B cell (primary cell): ENCODE measurements at regions not wholly inside any gene's neighbourhood (a gene's known extent, or its start where the extent isn't known, plus 50 kb on each side); places are given as distances from the start of the nearest gene placed in this dataset.

Experiments used
- EZH2 ChIP-seq: IDR thresholded peaks from 2 replicates; pipeline ENCODE4 v1.6.1; 2012; ENCODE audit warnings: borderline replicate concordance, low read depth, mild to moderate bottlenecking, moderate library complexity, low read length; ENCODE audit not compliant: insufficient read depth, poor library complexity, severe bottlenecking
- TF ChIP-seq, protein P1 (sequence below): fragments of 200-600 bp; IDR thresholded peaks from one replicate; pipeline ENCODE4 v1.8.0; 2022; ENCODE audit warnings: antibody characterized with exemption, mild to moderate bottlenecking

DNA sequence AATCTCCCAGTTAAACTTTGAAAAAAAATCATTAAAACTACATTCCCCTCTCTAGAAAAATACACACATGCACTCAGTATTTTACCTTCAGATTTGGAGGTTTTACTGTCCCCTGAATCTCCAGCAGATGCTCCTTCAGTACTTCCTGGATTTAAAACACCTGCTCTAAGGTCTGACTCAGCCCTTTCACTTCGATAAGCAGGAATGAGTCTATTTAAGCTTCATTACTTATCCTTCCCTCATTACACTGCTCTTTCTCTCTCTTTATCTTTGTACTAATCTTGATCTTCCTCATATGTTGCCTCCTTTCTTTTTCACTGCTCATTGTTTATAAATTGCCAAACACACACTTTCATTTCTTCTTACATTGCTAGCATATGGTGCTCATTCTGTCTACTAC lies 443.9 kb downstream of the DIPK2A start:
- TF ChIP-seq, protein P1, sequence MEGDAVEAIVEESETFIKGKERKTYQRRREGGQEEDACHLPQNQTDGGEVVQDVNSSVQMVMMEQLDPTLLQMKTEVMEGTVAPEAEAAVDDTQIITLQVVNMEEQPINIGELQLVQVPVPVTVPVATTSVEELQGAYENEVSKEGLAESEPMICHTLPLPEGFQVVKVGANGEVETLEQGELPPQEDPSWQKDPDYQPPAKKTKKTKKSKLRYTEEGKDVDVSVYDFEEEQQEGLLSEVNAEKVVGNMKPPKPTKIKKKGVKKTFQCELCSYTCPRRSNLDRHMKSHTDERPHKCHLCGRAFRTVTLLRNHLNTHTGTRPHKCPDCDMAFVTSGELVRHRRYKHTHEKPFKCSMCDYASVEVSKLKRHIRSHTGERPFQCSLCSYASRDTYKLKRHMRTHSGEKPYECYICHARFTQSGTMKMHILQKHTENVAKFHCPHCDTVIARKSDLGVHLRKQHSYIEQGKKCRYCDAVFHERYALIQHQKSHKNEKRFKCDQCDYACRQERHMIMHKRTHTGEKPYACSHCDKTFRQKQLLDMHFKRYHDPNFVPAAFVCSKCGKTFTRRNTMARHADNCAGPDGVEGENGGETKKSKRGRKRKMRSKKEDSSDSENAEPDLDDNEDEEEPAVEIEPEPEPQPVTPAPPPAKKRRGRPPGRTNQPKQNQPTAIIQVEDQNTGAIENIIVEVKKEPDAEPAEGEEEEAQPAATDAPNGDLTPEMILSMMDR = no peak
- TF ChIP-seq EZH2 = no peak
